ENCODE measurements at regions not wholly inside any gene's neighbourhood (a gene's known extent, or its start where the extent isn't known, plus 50 kb on each side); places are given as distances from the start of the nearest gene placed in this dataset.
"Not testable (repeated sequence)": the region's sequence is repeated elsewhere in the genome, so short reads cannot be mapped to it uniquely, and the experiment has no call there.

- DNase-seq, result not testable (repeated sequence)
These were observed 175.7 kb downstream of the TRIM43 start for GRCh38 chr2:95767531-95767930.

GRCh38 chr2:95767950-95768349, 176.1 kb downstream of the TRIM43 start:
- DNase-seq, result not testable (repeated sequence)

GRCh38 chr2:95769256-95769655, 177.5 kb downstream of the TRIM43 start:
- DNase-seq, result not testable (repeated sequence)

- not testable (repeated sequence) for DNase-seq
These were observed 178.9 kb downstream of the TRIM43 start for GRCh38 chr2:95770726-95771125.

GRCh38 chr2:95774322-95775192, 182.8 kb downstream of the TRIM43 start:
- DNase-seq, result not testable (repeated sequence)

GRCh38 chr2:95775193-95775531, 183.4 kb downstream of the TRIM43 start:
- DNase-seq, result not testable (repeated sequence)

Data from left hindlimb (tissue), 1 donor.